Naive B cell (primary cell): ENCODE measurements at regions not wholly inside any gene's neighbourhood (a gene's known extent, or its start where the extent isn't known, plus 50 kb on each side); places are given as distances from the start of the nearest gene placed in this dataset.

Experiments used
- ATAC-seq, 2 donors: fragments of 150-1000 bp; cut with Tn5 transposase; 2 replicates each; pipeline ENCODE4 v1.10.0; 2021; ENCODE audit warnings: low read depth in 2 of 2, mild to moderate bottlenecking in 2 of 2, moderate library complexity in 2 of 2
- DNase-seq: peaks from one replicate; pipeline ENCODE4 v3.0.0; 2022
- H3K27ac Mint-ChIP-seq, 6 donors: one replicate each; pipeline ENCODE4 v1.8.0; 2020 to 2022; ENCODE audit warnings: mild to moderate bottlenecking in 6 of 6, mixed read lengths in 6 of 6, moderate library complexity in 5 of 6, inconsistent platforms in 2 of 6
- H3K27me3 Mint-ChIP-seq, 3 donors: one replicate each; pipeline ENCODE4 v1.8.0; 2021 to 2022; ENCODE audit warnings: mixed read lengths in 3 of 3, mild to moderate bottlenecking in 1 of 3
- H3K36me3 Mint-ChIP-seq, 2 donors: one replicate each; pipeline ENCODE4 v1.8.0; 2020 to 2022; ENCODE audit warnings: mixed read lengths in 2 of 2, inconsistent platforms in 1 of 2, mild to moderate bottlenecking in 1 of 2
- H3K4me1 Mint-ChIP-seq, 3 donors: one replicate each; pipeline ENCODE4 v1.8.0; 2020 to 2022; ENCODE audit warnings: mixed read lengths in 3 of 3, inconsistent platforms in 1 of 3, mild to moderate bottlenecking in 1 of 3, moderate library complexity in 1 of 3
- H3K4me3 Mint-ChIP-seq, 8 donors: one replicate each; pipeline ENCODE4 v1.8.0; 2020 to 2022; ENCODE audit warnings: mild to moderate bottlenecking in 8 of 8, mixed read lengths in 8 of 8, moderate library complexity in 8 of 8, inconsistent platforms in 2 of 8
- H3K9me3 Mint-ChIP-seq, 7 donors: one replicate each; pipeline ENCODE4 v1.8.0; 2020 to 2022; ENCODE audit warnings: mixed read lengths in 7 of 7, mild to moderate bottlenecking in 5 of 7, inconsistent platforms in 2 of 7, moderate library complexity in 1 of 7

- Mint-ChIP-seq H3K4me3 (no peak overlapping the region), H3K9me3 (peaks cover 7 to 25% (median 15%) of the 10 kb centered on the region in 7 donors), H3K36me3 (peaks cover 9 to 13% of the 10 kb centered on the region in 2 donors), H3K4me1 (no peaks in the 10 kb centered on the region), H3K27me3 (no peaks in the 10 kb centered on the region), H3K27ac (no peak overlapping the region)
- no peak for DNase-seq
- ATAC-seq = no peak
Observed at GRCh38 chr4:101604976-101605375, 185.6 kb upstream of the BANK1 start.

DNA sequence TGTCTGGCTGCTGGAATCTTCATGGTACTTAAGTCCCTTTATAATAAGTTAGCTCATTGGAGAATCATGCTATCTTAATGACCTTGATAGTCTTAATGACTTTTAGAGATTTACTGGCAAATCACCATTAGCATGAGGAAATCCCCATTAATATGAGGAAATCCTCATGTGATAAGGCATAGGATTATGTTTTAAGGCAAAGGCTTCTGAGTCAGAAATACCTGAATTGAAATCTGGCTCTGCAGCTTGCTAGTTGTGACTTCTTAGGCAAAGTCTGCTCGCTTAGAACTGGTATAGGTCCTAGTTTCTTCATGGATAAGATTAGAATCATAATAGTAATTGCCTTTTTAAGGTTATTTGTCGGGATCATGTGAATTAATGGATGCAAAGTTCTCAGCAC lies 190.2 kb upstream of the BANK1 start:
- H3K27ac Mint-ChIP-seq = peak overlapping the region in 2 of 6 donors; percentile 19 to 53
- ATAC-seq (no peak), DNase-seq (no peak)
- no peaks in the 10 kb centered on the region for H3K9me3 Mint-ChIP-seq
- H3K36me3 Mint-ChIP-seq = no peaks in the 10 kb centered on the region
- no peaks in the 10 kb centered on the region for H3K27me3 Mint-ChIP-seq
- H3K4me3 Mint-ChIP-seq = no peak overlapping the region
- H3K4me1 Mint-ChIP-seq = peaks cover 11 to 14% (median 14%) of the 10 kb centered on the region in 3 donors

DNA sequence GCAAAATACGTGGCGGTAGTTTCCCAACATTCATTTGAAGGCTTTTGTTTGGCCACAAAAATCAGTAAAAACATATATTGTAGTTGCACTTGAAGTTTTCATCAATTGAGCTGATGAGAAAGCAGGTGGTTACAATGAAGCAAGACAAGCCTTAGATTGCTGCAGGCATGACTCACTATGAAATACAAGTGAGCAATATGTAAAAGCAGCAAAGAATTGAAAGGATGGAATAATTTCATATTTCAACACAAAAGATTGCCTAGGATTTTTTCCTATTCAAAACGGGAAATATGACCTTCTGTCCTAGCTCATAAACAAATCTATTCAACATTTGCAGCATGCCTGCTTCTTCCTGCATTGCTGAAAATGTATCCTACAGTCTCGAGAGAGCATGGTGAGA lies 190.9 kb upstream of the BANK1 start:
- no peaks in the 10 kb centered on the region for H3K27me3 Mint-ChIP-seq
- no peak overlapping the region for H3K27ac Mint-ChIP-seq
- DNase-seq (no peak), ATAC-seq (no peak)
- no peaks in the 10 kb centered on the region for H3K9me3 Mint-ChIP-seq
- H3K4me1 Mint-ChIP-seq = peaks cover 11 to 14% (median 14%) of the 10 kb centered on the region in 3 donors
- no peak overlapping the region for H3K4me3 Mint-ChIP-seq
- no peaks in the 10 kb centered on the region for H3K36me3 Mint-ChIP-seq

- no peaks in the 10 kb centered on the region for H3K36me3 Mint-ChIP-seq
- H3K27me3 Mint-ChIP-seq = no peaks in the 10 kb centered on the region
- peak overlapping the region in 2 of 8 donors; percentile 18 to 19 for H3K4me3 Mint-ChIP-seq
- ATAC-seq = peak; percentile 87 to 92
- peaks cover 11 to 14% (median 14%) of the 10 kb centered on the region in 3 donors for H3K4me1 Mint-ChIP-seq
- no peak overlapping the region for H3K27ac Mint-ChIP-seq
- DNase-seq = peak; percentile 26
- H3K9me3 Mint-ChIP-seq = no peaks in the 10 kb centered on the region
Observed at GRCh38 chr4:101596781-101597552, 193.6 kb upstream of the BANK1 start.

- H3K36me3 Mint-ChIP-seq = no peaks in the 10 kb centered on the region
- H3K4me3 Mint-ChIP-seq = no peak overlapping the region
- no peaks in the 10 kb centered on the region for H3K9me3 Mint-ChIP-seq
- DNase-seq = no peak
- no peak for ATAC-seq
- peaks cover 11 to 14% (median 14%) of the 10 kb centered on the region in 3 donors for H3K4me1 Mint-ChIP-seq
- no peak overlapping the region for H3K27ac Mint-ChIP-seq
- no peaks in the 10 kb centered on the region for H3K27me3 Mint-ChIP-seq
Observed at GRCh38 chr4:101594588-101594987, 195.9 kb upstream of the BANK1 start.

DNA sequence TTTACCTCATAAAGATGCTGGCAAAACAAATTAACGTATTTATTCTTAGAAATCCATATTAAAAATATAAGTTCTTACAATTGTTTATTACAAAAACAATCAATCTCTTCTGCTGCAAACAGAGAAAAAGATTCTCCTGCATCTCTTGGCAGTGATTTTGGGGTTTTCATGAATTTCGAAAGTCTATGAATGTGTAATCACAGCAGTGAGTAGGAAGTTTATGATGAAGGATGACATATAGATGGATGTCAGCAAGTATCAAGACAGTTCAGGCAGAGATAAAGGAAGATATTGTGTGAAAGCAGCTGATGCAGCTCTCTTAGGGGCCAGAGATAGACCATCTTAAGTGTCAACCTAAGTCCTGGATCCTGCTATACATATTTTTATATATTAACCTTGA lies 196.9 kb upstream of the BANK1 start:
- H3K4me3 Mint-ChIP-seq = no peak overlapping the region
- no peaks in the 10 kb centered on the region for H3K36me3 Mint-ChIP-seq
- no peak for ATAC-seq
- H3K27ac Mint-ChIP-seq = peak overlapping the region in 1 of 6 donors; percentile 44
- H3K4me1 Mint-ChIP-seq = peaks cover 11 to 14% (median 14%) of the 10 kb centered on the region in 3 donors
- H3K9me3 Mint-ChIP-seq = no peaks in the 10 kb centered on the region
- DNase-seq = no peak
- H3K27me3 Mint-ChIP-seq = no peaks in the 10 kb centered on the region

DNA sequence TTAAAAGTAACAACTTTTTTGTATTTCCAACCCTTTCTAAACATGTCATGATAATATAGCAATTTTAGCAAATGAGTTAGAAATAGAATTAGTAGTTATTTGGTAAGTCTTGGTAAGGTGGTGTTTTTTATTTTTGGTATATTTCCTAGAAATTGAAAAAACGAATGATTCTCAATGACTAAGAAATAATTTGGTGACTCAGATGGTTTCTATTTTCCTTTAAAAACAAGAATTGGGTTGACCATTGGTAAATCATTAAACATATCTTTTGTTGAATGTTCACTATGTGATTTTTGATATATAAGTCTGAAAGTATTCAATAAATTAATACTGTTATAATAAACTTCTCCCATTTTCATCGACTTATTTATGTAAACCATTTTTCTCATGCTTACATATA lies 206.2 kb upstream of the BANK1 start:
- Mint-ChIP-seq H3K36me3 (peaks cover 13 to 28% of the 10 kb centered on the region in 2 donors), H3K9me3 (peaks cover 7 to 35% (median 25%) of the 10 kb centered on the region in 7 donors), H3K4me1 (no peaks in the 10 kb centered on the region), H3K4me3 (no peak overlapping the region), H3K27ac (no peak overlapping the region), H3K27me3 (peaks cover 0 to 5% (median 0%) of the 10 kb centered on the region in 3 donors)
- no peak for ATAC-seq
- no peak for DNase-seq

DNA sequence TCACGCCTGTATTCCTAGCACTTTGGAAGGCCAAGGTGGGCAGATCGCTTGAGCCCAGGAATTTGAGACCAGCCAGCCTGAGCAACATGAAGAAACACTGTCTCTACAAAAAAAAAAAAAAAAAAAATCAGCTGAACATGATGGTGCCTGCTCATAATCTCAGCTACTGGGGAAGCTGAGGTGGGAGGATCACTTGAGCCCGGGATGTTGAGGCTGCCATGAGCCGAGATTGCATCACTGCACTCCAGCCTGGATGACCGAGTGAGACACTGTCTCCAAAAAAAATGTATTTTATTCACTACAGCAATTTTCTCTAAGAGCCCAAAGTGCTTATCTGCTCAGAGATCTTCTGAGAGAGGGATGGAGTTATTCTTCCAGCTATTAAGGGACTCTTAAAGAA lies 215.8 kb upstream of the PPP3CA start:
- Mint-ChIP-seq H3K9me3 (peaks cover 0 to 40% (median 28%) of the 10 kb centered on the region in 7 donors), H3K27ac (no peak overlapping the region), H3K4me1 (no peaks in the 10 kb centered on the region), H3K4me3 (no peak overlapping the region), H3K27me3 (no peaks in the 10 kb centered on the region), H3K36me3 (peaks cover 17 to 22% of the 10 kb centered on the region in 2 donors)
- ATAC-seq (no peak), DNase-seq (no peak)

DNA sequence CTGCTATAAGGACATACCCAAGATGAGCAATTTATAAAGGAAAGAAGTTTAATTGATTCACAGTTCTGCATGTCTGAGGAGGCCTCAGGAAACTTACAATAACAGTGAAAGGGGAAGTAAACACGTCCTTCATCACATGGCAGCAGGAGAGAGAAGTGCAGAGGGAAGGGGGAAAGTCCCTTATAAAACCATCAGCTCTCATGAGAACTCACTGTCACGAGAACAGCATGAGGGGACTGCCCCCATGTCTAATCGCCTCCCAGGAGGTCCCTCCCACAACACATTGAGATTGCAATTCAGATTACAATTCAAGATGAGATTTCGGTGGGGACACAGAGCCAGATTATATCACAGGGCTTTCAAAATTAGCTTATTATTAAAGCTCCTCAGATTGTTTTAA lies 209.5 kb upstream of the PPP3CA start:
- DNase-seq (peak; percentile 53), ATAC-seq (peak; percentile 97 to 98)
- Mint-ChIP-seq H3K9me3 (peaks cover 11 to 62% (median 49%) of the 10 kb centered on the region in 7 donors), H3K36me3 (peaks cover 6 to 24% of the 10 kb centered on the region in 2 donors), H3K27ac (peak overlapping the region; percentile 51 to 84 (median 76)), H3K27me3 (no peaks in the 10 kb centered on the region), H3K4me3 (peak overlapping the region in 1 of 8 donors; percentile 30), H3K4me1 (peaks cover 5 to 10% (median 6%) of the 10 kb centered on the region in 3 donors)

DNA sequence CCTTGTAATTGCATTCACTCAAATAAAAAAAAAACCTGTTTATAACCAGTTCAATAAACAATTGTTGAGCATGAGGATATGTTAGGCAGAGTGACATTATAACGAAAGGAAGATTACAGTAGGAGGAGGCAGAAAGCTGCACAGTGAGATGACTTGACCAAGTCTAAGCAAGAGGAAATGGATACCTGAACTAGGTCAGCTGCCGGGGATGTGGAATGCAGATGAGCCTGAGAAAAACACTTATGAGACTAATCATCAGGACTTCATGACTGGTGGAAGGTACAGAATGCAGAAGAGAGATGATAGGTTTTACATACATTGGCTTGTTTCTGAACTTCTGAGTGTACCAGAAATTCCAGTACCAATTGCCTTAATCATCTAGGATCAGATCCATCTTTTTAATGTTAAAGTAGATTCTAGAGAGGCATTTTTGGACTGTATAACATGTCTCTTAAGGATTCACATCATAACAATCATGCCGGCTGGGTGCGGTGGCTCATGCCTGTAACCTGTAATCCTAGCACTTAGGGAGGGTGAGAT lies 208.1 kb upstream of the PPP3CA start:
- Mint-ChIP-seq H3K9me3 (peaks cover 11 to 76% (median 62%) of the 10 kb centered on the region in 7 donors), H3K4me3 (no peak overlapping the region), H3K27me3 (no peaks in the 10 kb centered on the region), H3K27ac (peak overlapping the region in 2 of 6 donors; percentile 20 to 43), H3K36me3 (peaks cover 14 to 33% of the 10 kb centered on the region in 2 donors), H3K4me1 (peaks cover 5 to 10% (median 6%) of the 10 kb centered on the region in 3 donors)
- DNase-seq = no peak
- ATAC-seq = no peak

- peaks cover 0 to 11% (median 5%) of the 10 kb centered on the region in 7 donors for H3K9me3 Mint-ChIP-seq
- H3K36me3 Mint-ChIP-seq = no peaks in the 10 kb centered on the region
- ATAC-seq = peak in 1 of 2 donors; percentile 39
- DNase-seq = no peak
- no peak overlapping the region for H3K27ac Mint-ChIP-seq
- no peaks in the 10 kb centered on the region for H3K27me3 Mint-ChIP-seq
- H3K4me3 Mint-ChIP-seq = no peak overlapping the region
- peaks cover 3 to 22% (median 12%) of the 10 kb centered on the region in 3 donors for H3K4me1 Mint-ChIP-seq
Observed at GRCh38 chr4:101540336-101540735, 193.0 kb upstream of the PPP3CA start.

GRCh38 chr4:101528526-101528925 lies 181.2 kb upstream of the PPP3CA start:
- no peak for ATAC-seq
- H3K27me3 Mint-ChIP-seq = no peaks in the 10 kb centered on the region
- H3K4me1 Mint-ChIP-seq = peaks cover 5 to 12% (median 11%) of the 10 kb centered on the region in 3 donors
- peak overlapping the region in 5 of 6 donors; percentile 29 to 82 (median 61) for H3K27ac Mint-ChIP-seq
- no peak for DNase-seq
- no peak overlapping the region for H3K4me3 Mint-ChIP-seq
- H3K36me3 Mint-ChIP-seq = no peaks in the 10 kb centered on the region
- peaks cover 0 to 5% (median 2%) of the 10 kb centered on the region in 7 donors for H3K9me3 Mint-ChIP-seq

DNA sequence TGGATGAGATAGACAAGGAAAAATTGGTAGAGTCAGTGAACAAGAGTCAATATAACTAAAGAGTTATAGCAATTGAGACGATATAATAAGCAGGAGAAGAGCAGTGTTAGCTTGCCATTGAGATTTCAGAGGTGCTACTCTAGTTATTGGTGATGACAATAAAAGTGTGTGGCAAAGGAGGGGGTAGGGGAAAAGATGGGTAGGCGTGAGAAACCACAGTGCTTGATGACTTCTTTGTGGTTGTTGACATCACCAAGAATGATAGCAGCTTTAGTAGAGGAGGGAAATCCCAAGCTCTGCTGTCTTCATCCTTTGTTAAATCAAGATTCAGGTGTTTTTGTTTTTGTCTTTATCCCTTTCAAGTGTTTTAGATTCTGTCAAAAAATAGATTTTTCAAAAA lies 179.9 kb upstream of the PPP3CA start:
- H3K27me3 Mint-ChIP-seq = no peaks in the 10 kb centered on the region
- no peaks in the 10 kb centered on the region for H3K36me3 Mint-ChIP-seq
- H3K27ac Mint-ChIP-seq = peak overlapping the region in 2 of 6 donors; percentile 12 to 37
- peak; percentile 98 for ATAC-seq
- H3K4me3 Mint-ChIP-seq = no peak overlapping the region
- H3K9me3 Mint-ChIP-seq = peaks cover 0 to 5% (median 2%) of the 10 kb centered on the region in 7 donors
- H3K4me1 Mint-ChIP-seq = peaks cover 5 to 12% (median 11%) of the 10 kb centered on the region in 3 donors
- peak; percentile 52 for DNase-seq

DNA sequence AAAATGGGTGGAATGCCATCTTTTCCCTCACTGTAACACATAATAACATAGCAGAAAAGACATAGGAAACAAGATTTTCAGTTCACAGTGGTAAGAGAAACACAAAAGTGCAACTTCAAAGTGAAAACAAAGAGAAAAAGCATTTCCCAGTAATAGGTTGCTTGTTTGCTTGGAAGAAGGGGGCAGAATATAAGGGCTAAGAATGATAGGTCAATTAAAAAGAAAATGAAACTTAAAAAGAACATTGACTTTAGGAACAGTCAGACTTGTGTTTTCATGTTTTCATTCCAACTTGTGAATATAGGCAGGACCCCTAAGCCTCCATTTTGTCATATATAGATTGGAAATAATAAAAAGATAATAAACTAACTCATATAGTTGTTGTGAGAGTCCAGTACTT lies 168.2 kb upstream of the PPP3CA start:
- H3K9me3 Mint-ChIP-seq = peaks cover 0 to 2% (median 0%) of the 10 kb centered on the region in 7 donors
- no peaks in the 10 kb centered on the region for H3K27me3 Mint-ChIP-seq
- no peaks in the 10 kb centered on the region for H3K36me3 Mint-ChIP-seq
- ATAC-seq (no peak), DNase-seq (no peak)
- H3K4me3 Mint-ChIP-seq = peak overlapping the region in 1 of 8 donors; percentile 6
- peak overlapping the region in 1 of 6 donors; percentile 5 for H3K27ac Mint-ChIP-seq
- peaks cover 0 to 8% (median 0%) of the 10 kb centered on the region in 3 donors for H3K4me1 Mint-ChIP-seq
